Activated CD8-positive, alpha-beta T cell treated with anti-CD3 and anti-CD28 coated beads for 36 hours (primary cell): ENCODE measurements at regions not wholly inside any gene's neighbourhood (a gene's known extent, or its start where the extent isn't known, plus 50 kb on each side); places are given as distances from the start of the nearest gene placed in this dataset.

Experiments
- ATAC-seq: fragments of 200-7000 bp; cut with Tn5 transposase; one replicate; pipeline ENCODE4 v1.10.0; 2021; ENCODE audit warnings: mild to moderate bottlenecking, moderate library complexity
- CTCF ChIA-PET: fragments of 350-600 bp; sonication (Branson Sonifier 250); formaldehyde crosslinking; loops from one replicate; lab custom pipeline; 2021; ENCODE audit warnings: antibody characterized with exemption; lab: Charles Lee
- POLR2A ChIA-PET: fragments of 350-600 bp; sonication (Branson Sonifier 250); formaldehyde crosslinking; loops from one replicate; lab custom pipeline; 2021; ENCODE audit warnings: antibody characterized with exemption; lab: Charles Lee
- DNase-seq: peaks from one replicate; pipeline ENCODE4 v3.0.0-alpha.2; 2020
- H3K27ac Mint-ChIP-seq: one replicate; pipeline ENCODE4 v1.8.0; 2021; ENCODE audit warnings: mild to moderate bottlenecking, mixed read lengths
- H3K27me3 Mint-ChIP-seq: one replicate; pipeline ENCODE4 v1.8.0; 2021; ENCODE audit warnings: mixed read lengths
- H3K36me3 Mint-ChIP-seq: one replicate; pipeline ENCODE4 v1.8.0; 2021; ENCODE audit warnings: low read depth, mixed read lengths
- H3K4me1 Mint-ChIP-seq: one replicate; pipeline ENCODE4 v1.8.0; 2021; ENCODE audit warnings: low read depth, mixed read lengths
- H3K4me3 Mint-ChIP-seq: one replicate; pipeline ENCODE4 v1.8.0; 2021; ENCODE audit warnings: mild to moderate bottlenecking, moderate library complexity, mixed read lengths
- H3K9me3 Mint-ChIP-seq: one replicate; pipeline ENCODE4 v1.8.0; 2021; ENCODE audit warnings: mixed read lengths
- CTCF ChIP-seq: fragments of 200-600 bp; IDR thresholded peaks from one replicate; pipeline ENCODE4 v1.8.0; 2022; ENCODE audit warnings: antibody characterized with exemption, mild to moderate bottlenecking
- intact Hi-C: fragments of 100-400 bp; cut with micrococcal nuclease; formaldehyde crosslinking; loops from one replicate; pipeline ENCODE4 v1.10.0; 2022

- ChIA-PET POLR2A (no interaction called here), CTCF (interaction anchor here (1.2 kb wide), 1 partner anchor 12 kb away, joined by 3 read pairs; no protein-coding TSS in a partner anchor)
- Mint-ChIP-seq H3K9me3 (no peaks in the 10 kb centered on the region), H3K36me3 (peaks cover 21% of the 10 kb centered on the region), H3K4me3 (no peak overlapping the region), H3K27ac (peak overlapping the region; percentile 38), H3K4me1 (peaks cover 29% of the 10 kb centered on the region), H3K27me3 (no peaks in the 10 kb centered on the region)
- ATAC-seq: peak; percentile 55
- no peak for TF ChIP-seq CTCF
- no peak for DNase-seq
- intact Hi-C loops: no loop called here
These were observed 74.2 kb downstream of the PRORP start for GRCh38 chr14:35196571-35196970.

GRCh38 chr14:35197015-35197414 lies 74.7 kb downstream of the PRORP start:
- ChIA-PET POLR2A (no interaction called here), CTCF (no interaction called here)
- Mint-ChIP-seq H3K36me3 (peaks cover 17% of the 10 kb centered on the region), H3K9me3 (no peaks in the 10 kb centered on the region), H3K4me1 (peaks cover 26% of the 10 kb centered on the region), H3K27ac (peak overlapping the region; percentile 58), H3K4me3 (no peak overlapping the region), H3K27me3 (no peaks in the 10 kb centered on the region)
- TF ChIP-seq CTCF: no peak
- intact Hi-C loops: no loop called here
- peak; percentile 53 for ATAC-seq
- DNase-seq: no peak

GRCh38 chr14:35201066-35201465 lies 78.7 kb downstream of the PRORP start:
- Mint-ChIP-seq H3K9me3 (no peaks in the 10 kb centered on the region), H3K36me3 (peaks cover 9% of the 10 kb centered on the region), H3K27ac (peak overlapping the region; percentile 85), H3K4me3 (no peak overlapping the region), H3K27me3 (no peaks in the 10 kb centered on the region), H3K4me1 (peaks cover 45% of the 10 kb centered on the region)
- intact Hi-C loops: loop anchor here (10.0 kb wide), 1 partner anchor 56 kb away; no protein-coding TSS in a partner anchor
- peak; percentile 36 for DNase-seq
- CTCF ChIA-PET: interaction anchor here (2.0 kb wide), 1 partner anchor 213 kb away, joined by 5 read pairs; no protein-coding TSS in a partner anchor
- no peak for TF ChIP-seq CTCF
- POLR2A ChIA-PET: no interaction called here
- ATAC-seq: peak; percentile 51

- no peak for TF ChIP-seq CTCF
- POLR2A ChIA-PET: no interaction called here
- CTCF ChIA-PET: interaction anchor here (0.9 to 2.0 kb wide), 4 partner anchors 27 to 211 kb away, joined by 3 to 5 read pairs (median 4); no protein-coding TSS in a partner anchor
- Mint-ChIP-seq H3K4me1 (peaks cover 35% of the 10 kb centered on the region), H3K4me3 (no peak overlapping the region), H3K27ac (peak overlapping the region; percentile 77), H3K36me3 (peaks cover 8% of the 10 kb centered on the region), H3K9me3 (no peaks in the 10 kb centered on the region), H3K27me3 (no peaks in the 10 kb centered on the region)
- intact Hi-C loops: loop anchor here (10.0 kb wide), 1 partner anchor 57 kb away; no protein-coding TSS in a partner anchor
- no peak for ATAC-seq
- no peak for DNase-seq
These were observed 79.8 kb downstream of the PRORP start for GRCh38 chr14:35202195-35202594.

- no peak overlapping the region for H3K4me3 Mint-ChIP-seq
- POLR2A ChIA-PET: no interaction called here
- no peak for DNase-seq
- CTCF ChIA-PET: interaction anchor here (2.5 kb wide), 1 partner anchor 10 kb away, joined by 10 read pairs; no protein-coding TSS in a partner anchor
- ATAC-seq: no peak
- H3K36me3 Mint-ChIP-seq: peaks cover 8% of the 10 kb centered on the region
- intact Hi-C loops: loop anchor here (10.0 kb wide), 1 partner anchor 61 kb away; no protein-coding TSS in a partner anchor
- H3K27me3 Mint-ChIP-seq: no peaks in the 10 kb centered on the region
- TF ChIP-seq CTCF: no peak
- peak overlapping the region; percentile 34 for H3K27ac Mint-ChIP-seq
- peaks cover 32% of the 10 kb centered on the region for H3K4me1 Mint-ChIP-seq
- H3K9me3 Mint-ChIP-seq: no peaks in the 10 kb centered on the region
These were observed 83.4 kb downstream of the PRORP start for GRCh38 chr14:35205737-35206136.
